K562 (cell line): ENCODE measurements at regions not wholly inside any gene's neighbourhood (a gene's known extent, or its start where the extent isn't known, plus 50 kb on each side); places are given as distances from the start of the nearest gene placed in this dataset.

Experiments
- ATAC-seq: fragments of 200-7000 bp; cut with Tn5 transposase; 3 replicates; pipeline ENCODE4 v1.9.1; 2020; ENCODE audit warnings: moderate library complexity
- BruUV-seq: library from RNA; stranded (reverse); fragments of 400-500 nt; replicated peaks from 2 replicates; lab custom pipeline; 2021; lab: Mats Ljungman, UMichigan
- CTCF ChIA-PET: fragments of 300-600 bp; formaldehyde crosslinking; extraction: SDS; loops from one replicate; lab custom pipeline; 2021; ENCODE audit warnings: low intra/inter-chr PET ratio; lab: Yijun Ruan, JAX
- POLR2A ChIA-PET: fragments of 300-600, 350-650 bp; sonication (Branson Sonifier 250); formaldehyde crosslinking; extraction: SDS; loops from one replicate; lab custom pipeline; 2021; ENCODE audit warnings: antibody characterized with exemption, inconsistent platforms; lab: Yijun Ruan, JAX
- DNase-seq, 4 experiments: peaks; one replicate each; pipeline versions ENCODE4 v3.0.0 to v3.0.0-alpha.2; 2011 to 2018; ENCODE audit warnings: low spot score in 3 of 4, mixed read lengths in 3 of 4; ENCODE audit errors: extremely low read depth in 1 of 4
- FAIRE-seq: peaks from 2 replicates; lab custom pipeline; 2011; peaks lifted over from hg19 to GRCh38; lab: Jason Lieb, UNC
- H2AFZ ChIP-seq: 2 replicates; pipeline ENCODE4 v1.6.0; 2011; ENCODE audit warnings: low read depth, low read length, control low read depth, inconsistent platforms
- H3K27ac ChIP-seq: fragments of 200-600 bp; 3 replicates; pipeline ENCODE4 v1.8.0; 2011; ENCODE audit warnings: low read depth, mild to moderate bottlenecking, control low read depth, inconsistent platforms, low read length, moderate library complexity, mixed read lengths; ENCODE audit errors: extremely low read depth
- H3K27me3 ChIP-seq, 2 experiments: fragments of 300-600 bp in 1 of 2; 2 replicates in 1 of 2; 3 replicates in 1 of 2; pipeline versions ENCODE4 v1.6.0 to v1.8.0; 2011; ENCODE audit warnings: inconsistent platforms in 2 of 2, low read length in 2 of 2, mild to moderate bottlenecking in 1 of 2, mixed read lengths in 1 of 2, moderate library complexity in 1 of 2; ENCODE audit not compliant: control insufficient read depth in 2 of 2, insufficient read depth in 2 of 2
- H3K36me3 ChIP-seq: fragments of 300-600 bp; 3 replicates; pipeline ENCODE4 v1.8.0; 2011; ENCODE audit warnings: mild to moderate bottlenecking, low read length, inconsistent platforms; ENCODE audit not compliant: control insufficient read depth, insufficient read depth
- H3K4me1 ChIP-seq, 2 experiments: fragments of 200-600 bp in 1 of 2; replicated peaks in 1 of 2; 2 replicates in 1 of 2; 3 replicates in 1 of 2; pipeline versions ENCODE4 v1.5.1 to v1.8.0; 2011; ENCODE audit warnings: inconsistent platforms in 2 of 2, low read length in 2 of 2, mild to moderate bottlenecking in 1 of 2, mixed read lengths in 1 of 2, moderate library complexity in 1 of 2; ENCODE audit not compliant: control insufficient read depth in 2 of 2, insufficient read depth in 2 of 2
- H3K4me2 ChIP-seq: 2 replicates; pipeline ENCODE4 v1.6.1; 2011; ENCODE audit warnings: low read length, control low read depth, inconsistent platforms, mixed read lengths; ENCODE audit not compliant: insufficient read depth
- H3K4me3 ChIP-seq: fragments of 200-600 bp; sonication (generic), shearing (Covaris generic); 2 replicates; pipeline ENCODE4 v1.5.1; 2016; ENCODE audit warnings: control low read depth, inconsistent platforms
- H3K79me2 ChIP-seq: fragments of 200-600 bp; 3 replicates; pipeline ENCODE4 v1.8.0; 2011; ENCODE audit warnings: low read length, inconsistent platforms; ENCODE audit not compliant: control insufficient read depth, insufficient read depth
- H3K9ac ChIP-seq, 2 experiments: 2 replicates each; pipeline versions ENCODE4 v1.6.0 to v1.6.1; 2011; ENCODE audit warnings: low read depth in 2 of 2, low read length in 2 of 2, control low read depth in 1 of 2, inconsistent platforms in 1 of 2, mild to moderate bottlenecking in 1 of 2, mixed read lengths in 1 of 2; ENCODE audit not compliant: insufficient read depth in 1 of 2
- H3K9me1 ChIP-seq: one replicate; pipeline ENCODE4 v1.6.0; 2011; ENCODE audit warnings: inconsistent platforms, mild to moderate bottlenecking, low read length, moderate library complexity; ENCODE audit not compliant: control insufficient read depth, insufficient read depth
- H3K9me3 ChIP-seq: replicated peaks from 2 replicates; pipeline ENCODE4 v1.5.1; 2011; ENCODE audit warnings: low read depth, low read length, inconsistent platforms; ENCODE audit not compliant: control insufficient read depth, insufficient read depth
- H4K20me1 ChIP-seq: replicated peaks from 2 replicates; pipeline ENCODE4 v1.6.1; 2011; ENCODE audit warnings: low read length, inconsistent platforms, mixed read lengths; ENCODE audit not compliant: control insufficient read depth, insufficient read depth
- ARHGAP35 ChIP-seq: fragments of 450-650 bp; IDR thresholded peaks from 2 replicates; pipeline ENCODE4 v1.6.1; 2018; ENCODE audit not compliant: partially characterized antibody
- BRD4 ChIP-seq: fragments of 200-600 bp; sonication (generic); IDR thresholded peaks from 2 replicates; pipeline ENCODE4 v1.6.1; 2017; ENCODE audit warnings: inconsistent platforms
- CXXC5 ChIP-seq: fragments of 250-450 bp; sonication (Bioruptor Pico); IDR thresholded peaks from 2 replicates; pipeline ENCODE4 v1.8.0; 2022; ENCODE audit warnings: inconsistent platforms, mild to moderate bottlenecking, moderate library complexity
- GABPB1 ChIP-seq: sonication (generic); formaldehyde crosslinking; IDR thresholded peaks from 2 replicates; pipeline ENCODE4 v1.8.0; 2022; ENCODE audit warnings: mild to moderate bottlenecking, missing genetic modification reagents
- GATA2 ChIP-seq: sonication (generic); formaldehyde crosslinking; IDR thresholded peaks from 2 replicates; pipeline ENCODE4 v1.4.0; 2020; ENCODE audit warnings: mild to moderate bottlenecking, missing genetic modification reagents
- KDM1A ChIP-seq, 2 experiments: fragments of 450-650 bp; IDR thresholded peaks; 2 replicates each; pipeline ENCODE4 v1.6.1; 2016; ENCODE audit warnings: mild to moderate bottlenecking in 2 of 2
- MTA2 ChIP-seq: fragments of 450-650 bp; IDR thresholded peaks from 2 replicates; pipeline ENCODE4 v1.6.1; 2016; ENCODE audit warnings: low read depth
- NCOA1 ChIP-seq: fragments of 450-650 bp; IDR thresholded peaks from 2 replicates; pipeline ENCODE4 v1.6.1; 2016; ENCODE audit warnings: low read depth
- NFE2L1 ChIP-seq: fragments of 450-650 bp; IDR thresholded peaks from 2 replicates; pipeline ENCODE4 v1.6.1; 2016; ENCODE audit warnings: missing genetic modification characterization, low read depth, mild to moderate bottlenecking, missing compliant biosample characterization, moderate library complexity, borderline replicate concordance
- POLR2B ChIP-seq: fragments of 450-650 bp; IDR thresholded peaks from 2 replicates; pipeline ENCODE4 v1.6.1; 2018; ENCODE audit warnings: low read depth; ENCODE audit not compliant: partially characterized antibody
- POLR2G ChIP-seq: fragments of 200-400 bp; formaldehyde crosslinking; IDR thresholded peaks from 2 replicates; pipeline ENCODE4 v1.6.1; 2017; ENCODE audit warnings: low read depth, mild to moderate bottlenecking, antibody characterized with exemption, low read length, moderate library complexity
- RBFOX2 ChIP-seq: fragments of 200-400 bp; formaldehyde crosslinking; IDR thresholded peaks from 2 replicates; pipeline ENCODE4 v1.6.1; 2017; ENCODE audit warnings: low read depth, mild to moderate bottlenecking, low read length, moderate library complexity
- SIN3A ChIP-seq, 2 experiments: fragments of 150-350 bp in 1 of 2; IDR thresholded peaks; 2 replicates each; pipeline ENCODE4 v1.6.1; 2011 to 2016; ENCODE audit warnings: borderline replicate concordance in 2 of 2, low read depth in 2 of 2, low read length in 2 of 2, mild to moderate bottlenecking in 2 of 2, moderate library complexity in 2 of 2; ENCODE audit not compliant: control insufficient read depth in 1 of 2
- STAT5A ChIP-seq: IDR thresholded peaks from 2 replicates; pipeline ENCODE4 v1.6.1; 2012; ENCODE audit warnings: low read length, inconsistent platforms, borderline replicate concordance
- TAL1 ChIP-seq: fragments of 450-650 bp; IDR thresholded peaks from 2 replicates; pipeline ENCODE4 v1.6.1; 2016; ENCODE audit warnings: mild to moderate bottlenecking
- THAP12 ChIP-seq: fragments of 250-450 bp; sonication (Bioruptor Pico); IDR thresholded peaks from 2 replicates; pipeline ENCODE4 v1.9.0; 2021; ENCODE audit warnings: mild to moderate bottlenecking, inconsistent platforms
- ZFX ChIP-seq: sonication (generic); formaldehyde crosslinking; IDR thresholded peaks from 2 replicates; pipeline ENCODE4 v1.8.0; 2022; ENCODE audit warnings: mild to moderate bottlenecking, missing genetic modification reagents, moderate library complexity
- ZNF232 ChIP-seq: sonication (generic); formaldehyde crosslinking; IDR thresholded peaks from 2 replicates; pipeline ENCODE4 v1.8.0; 2022; ENCODE audit warnings: mild to moderate bottlenecking, missing genetic modification reagents
- ZNF282 ChIP-seq: sonication (generic); formaldehyde crosslinking; IDR thresholded peaks from 2 replicates; pipeline ENCODE4 v1.8.1; 2023; ENCODE audit warnings: missing genetic modification reagents
- WGBS: fragments of 100-300 bp; shearing (Covaris generic); methylation state at CpG from one replicate; pipeline ENCODE4 v1.1.6; 2016; ENCODE audit warnings: low coverage, mixed read lengths; ENCODE audit not compliant: insufficient coverage; ENCODE audit errors: missing lambda C conversion rate; 5-methylcytosine and 5-hydroxymethylcytosine counted together
- in situ Hi-C: fragments of 300-500 bp; cut with MboI; formaldehyde crosslinking; loops from 4 replicates; pipeline ENCODE4 v1.15.0; 2018; ENCODE audit warnings: inconsistent platforms, mixed read lengths
- intact Hi-C: fragments of 100-400 bp; cut with micrococcal nuclease; formaldehyde crosslinking; loops from 2 replicates; pipeline ENCODE4 v1.14.2; 2022
- TF ChIP-seq, protein P1 (sequence below): fragments of 250-450 bp; sonication (Bioruptor Pico); IDR thresholded peaks from 2 replicates; pipeline ENCODE4 v1.5.0; 2022; ENCODE audit warnings: mild to moderate bottlenecking

DNA sequence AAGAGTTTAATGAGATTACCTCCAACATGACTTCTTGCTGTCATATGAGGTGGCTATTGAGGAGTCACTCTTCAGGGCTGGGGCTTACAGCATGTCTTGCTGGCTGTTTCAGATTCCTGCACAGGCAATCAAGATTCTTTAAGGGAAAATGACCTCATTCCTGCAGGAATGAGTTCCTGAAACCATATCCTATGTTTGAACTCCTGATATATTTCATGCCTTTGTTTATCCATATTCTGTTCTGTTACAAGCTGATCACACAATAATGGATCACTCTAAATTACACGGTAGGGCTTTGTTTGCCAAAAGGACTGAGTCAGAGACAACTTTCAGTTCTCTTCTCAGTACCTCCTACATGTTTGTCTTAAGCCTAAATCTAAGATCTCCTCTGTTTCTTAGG, 879.8 kb upstream of the PIK3C3 start:
- Histone ChIP-seq H3K27ac (no peak overlapping the region), H3K4me2 (no peak overlapping the region)
- 0% methylated on average over 1 of the region's 1 CpG for WGBS

More for the DNA sequence above, 879.8 kb upstream of the PIK3C3 start:
- TF ChIP-seq THAP12 (CRISPR knock-in tag) (no peak), NCOA1 (no peak), TAL1 (no peak), STAT5A (no peak), MTA2 (no peak), ARHGAP35 (no peak), CXXC5 (no peak), ZNF232 (CRISPR knock-in tag) (no peak), NFE2L1 (tag) (no peak), GATA2 (no peak), SIN3A (IDR thresholded peaks at IDR 0.05; ENCODE audit: borderline replicate concordance in 2 of 2, control insufficient read depth in 1 of 2, low read depth in 2 of 2, low read length in 2 of 2) (no peak), POLR2B (no peak), KDM1A (IDR thresholded peaks at IDR 0.05) (no peak), POLR2G (no peak), ZNF282 (CRISPR knock-in tag) (no peak), RBFOX2 (no peak), BRD4 (no peak), ZFX (no peak), GABPB1 (CRISPR knock-in tag) (no peak)
- TF ChIP-seq, protein P1, sequence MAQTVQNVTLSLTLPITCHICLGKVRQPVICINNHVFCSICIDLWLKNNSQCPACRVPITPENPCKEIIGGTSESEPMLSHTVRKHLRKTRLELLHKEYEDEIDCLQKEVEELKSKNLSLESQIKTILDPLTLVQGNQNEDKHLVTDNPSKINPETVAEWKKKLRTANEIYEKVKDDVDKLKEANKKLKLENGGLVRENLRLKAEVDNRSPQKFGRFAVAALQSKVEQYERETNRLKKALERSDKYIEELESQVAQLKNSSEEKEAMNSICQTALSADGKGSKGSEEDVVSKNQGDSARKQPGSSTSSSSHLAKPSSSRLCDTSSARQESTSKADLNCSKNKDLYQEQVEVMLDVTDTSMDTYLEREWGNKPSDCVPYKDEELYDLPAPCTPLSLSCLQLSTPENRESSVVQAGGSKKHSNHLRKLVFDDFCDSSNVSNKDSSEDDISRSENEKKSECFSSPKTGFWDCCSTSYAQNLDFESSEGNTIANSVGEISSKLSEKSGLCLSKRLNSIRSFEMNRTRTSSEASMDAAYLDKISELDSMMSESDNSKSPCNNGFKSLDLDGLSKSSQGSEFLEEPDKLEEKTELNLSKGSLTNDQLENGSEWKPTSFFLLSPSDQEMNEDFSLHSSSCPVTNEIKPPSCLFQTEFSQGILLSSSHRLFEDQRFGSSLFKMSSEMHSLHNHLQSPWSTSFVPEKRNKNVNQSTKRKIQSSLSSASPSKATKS (CRISPR knock-in tag): no peak
- ChIA-PET POLR2A (no interaction called here), CTCF (no interaction called here)
- H2AFZ ChIP-seq: no peak overlapping the region
- no peak overlapping the region for H3K9ac ChIP-seq
- BruUV-seq: no TSS peak
- no peaks in the 10 kb centered on the region; the same call in 1 of the 2 replicates for H3K9me3 ChIP-seq
- no peak for DNase-seq
- no peak overlapping the region for H3K4me3 ChIP-seq
- no peaks in the 10 kb centered on the region for H3K79me2 ChIP-seq
- in situ Hi-C loops: no loop called here
- no peaks in the 10 kb centered on the region for H3K4me1 ChIP-seq
- FAIRE-seq: no peak
- H3K9me1 ChIP-seq: no peaks in the 10 kb centered on the region
- no peaks in the 10 kb centered on the region for H3K36me3 ChIP-seq
- intact Hi-C loops: no loop called here
- ATAC-seq: no peak
- no peaks in the 10 kb centered on the region for H4K20me1 ChIP-seq
- H3K27me3 ChIP-seq: no peaks in the 10 kb centered on the region
